IMR-90 (cell line): ENCODE measurements at regions not wholly inside any gene's neighbourhood (a gene's known extent, or its start where the extent isn't known, plus 50 kb on each side); places are given as distances from the start of the nearest gene placed in this dataset.

Source experiments
- CEBPB ChIP-seq: IDR thresholded peaks from 2 replicates; pipeline ENCODE4 v1.6.1; 2012; ENCODE audit warnings: low read depth, low read length, improper control_type of control experiment
- CTCF ChIP-seq: conservative IDR thresholded peaks from 2 replicates; pipeline ENCODE4 v1.5.1; 2012; ENCODE audit warnings: mild to moderate bottlenecking, low read depth, low read length, improper control_type of control experiment
- POLR2A ChIP-seq: IDR thresholded peaks from 2 replicates; pipeline ENCODE4 v1.6.1; 2012; ENCODE audit warnings: mild to moderate bottlenecking, low read depth, low read length
- SMC3 ChIP-seq: fragments of 150-350 bp; IDR thresholded peaks from 2 replicates; pipeline ENCODE4 v1.6.1; 2016; ENCODE audit warnings: low read depth, mild to moderate bottlenecking, antibody characterized with exemption, low read length, moderate library complexity

- TF ChIP-seq CTCF (no peak), SMC3 (no peak), CEBPB (no peak), POLR2A (no peak)
These were observed 138.7 kb downstream of the MIS18A start for GRCh38 chr21:32140151-32140550.
